GM21360 (cell line): ENCODE measurements at regions not wholly inside any gene's neighbourhood (a gene's known extent, or its start where the extent isn't known, plus 50 kb on each side); places are given as distances from the start of the nearest gene placed in this dataset.
"Not testable (repeated sequence)": the region's sequence is repeated elsewhere in the genome, so short reads cannot be mapped to it uniquely, and the experiment has no call there.

Experiments
- ATAC-seq: cut with Tn5 transposase; IDR thresholded peaks from one replicate; pipeline ENCODE4 v1.9.1; 2021; ENCODE audit warnings: mild to moderate bottlenecking, moderate library complexity; ENCODE audit not compliant: unreplicated experiment

- not testable (repeated sequence) for ATAC-seq
These were observed 229.7 kb upstream of the FRG2C start for GRCh38 chr3:75434276-75434912.

DNA sequence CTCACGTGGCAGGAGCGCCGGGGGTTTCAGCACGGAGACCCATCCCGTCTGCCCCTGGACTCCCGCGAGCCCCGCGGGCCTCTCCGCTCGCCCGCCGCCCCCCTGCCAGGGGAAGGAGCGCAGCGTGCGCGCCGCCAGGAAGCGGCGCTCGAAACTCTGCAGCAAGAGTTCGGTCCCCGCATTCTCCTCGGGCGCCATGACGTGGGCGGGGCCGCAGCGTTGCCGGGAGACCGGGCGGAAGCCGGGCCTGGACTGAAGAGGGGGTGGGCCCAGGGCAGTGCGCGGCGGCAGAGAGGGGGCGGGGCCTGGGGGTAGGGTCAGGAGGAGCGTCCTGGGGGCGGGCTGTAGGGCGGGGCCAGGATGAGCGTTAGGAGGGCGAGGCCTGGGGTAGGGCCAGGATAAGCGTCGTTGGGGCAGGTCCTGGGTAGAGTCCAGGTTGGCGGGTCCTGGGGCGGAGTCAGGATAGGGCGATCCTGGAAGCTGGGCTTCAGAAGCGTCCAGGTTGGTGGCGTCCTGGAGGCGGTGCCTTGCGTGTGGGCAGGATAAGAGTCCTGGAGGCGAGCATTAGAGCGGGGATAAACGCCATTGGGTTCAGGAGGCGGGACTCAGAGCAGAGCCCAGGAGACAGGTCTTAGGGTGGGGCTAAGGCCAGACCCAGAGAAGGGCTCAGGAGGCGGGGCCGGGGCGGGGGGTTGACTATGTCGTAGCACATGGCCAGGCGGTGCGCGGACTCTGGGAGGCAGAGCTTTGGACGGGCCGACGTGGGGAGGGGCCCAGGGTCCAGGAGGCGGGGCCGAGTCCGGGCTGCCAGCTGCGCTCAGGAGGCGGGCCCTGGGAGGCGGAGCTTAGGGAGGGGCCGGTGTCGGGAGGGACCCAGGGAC, 229.0 kb upstream of the FRG2C start:
- peak; percentile 99 for ATAC-seq

GRCh38 chr3:75435794-75436400, 228.2 kb upstream of the FRG2C start:
- ATAC-seq = not testable (repeated sequence)

GRCh38 chr3:75440986-75441385, 223.1 kb upstream of the FRG2C start:
- not testable (repeated sequence) for ATAC-seq

DNA sequence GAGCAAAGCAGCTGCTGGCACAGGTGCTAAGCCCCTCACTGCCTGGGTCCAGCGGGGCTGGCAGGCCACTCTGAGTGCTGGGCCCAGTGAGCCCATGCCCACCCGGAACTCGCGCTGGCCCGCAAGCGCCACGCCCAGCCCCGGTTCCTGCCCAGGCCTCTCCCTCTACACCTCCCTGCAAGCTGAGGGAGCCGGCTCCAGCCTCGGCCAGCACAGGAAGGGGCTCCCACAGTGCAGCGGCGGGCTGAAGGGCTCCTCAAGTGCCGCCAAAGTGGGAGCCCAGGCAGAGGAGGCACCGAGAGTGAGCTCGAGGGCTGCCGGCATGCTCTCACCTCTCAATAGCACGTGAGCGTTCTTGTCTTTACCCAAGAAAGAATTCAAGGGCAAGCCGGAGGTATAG, 219.5 kb upstream of the FRG2C start:
- not testable (repeated sequence) for ATAC-seq

DNA sequence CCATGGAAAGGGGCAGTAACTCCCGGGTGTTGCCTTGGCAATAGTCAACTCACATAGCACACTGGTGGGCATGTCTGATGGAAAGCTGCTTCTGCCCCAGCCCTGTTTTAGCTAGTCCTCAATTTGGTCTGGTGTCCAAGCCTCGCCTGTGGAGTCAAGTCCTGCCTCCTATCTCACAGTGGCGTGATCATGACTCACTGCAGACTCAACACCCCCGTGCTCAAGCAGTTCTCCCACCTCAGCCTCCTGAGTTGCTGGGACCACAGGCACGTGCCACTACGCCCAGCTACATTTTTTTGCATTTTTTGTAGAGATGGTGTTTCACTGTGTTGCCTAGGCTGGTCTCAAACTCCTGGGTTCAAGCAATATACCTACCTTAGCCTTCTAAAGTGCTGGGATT, 218.9 kb upstream of the FRG2C start:
- not testable (repeated sequence) for ATAC-seq

DNA sequence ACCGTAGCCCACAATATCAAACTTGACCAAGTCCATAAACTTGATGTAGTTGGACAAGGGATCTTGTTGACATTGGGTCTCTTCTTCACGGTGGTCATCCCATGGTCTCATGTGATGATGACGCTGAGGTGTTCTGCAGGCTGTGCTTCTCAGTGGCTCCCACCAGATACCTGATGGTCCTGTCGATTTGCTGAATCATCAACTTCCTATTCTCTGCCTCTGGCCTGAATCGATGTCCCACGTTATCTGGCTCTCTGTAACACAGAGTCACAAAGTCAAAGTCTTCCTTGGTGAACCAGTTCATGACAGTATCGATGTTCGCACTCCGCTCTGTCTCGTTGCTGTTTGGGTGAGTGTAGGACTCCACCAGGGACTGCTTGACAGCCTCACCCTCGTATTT, 217.2 kb upstream of the FRG2C start:
- not testable (repeated sequence) for ATAC-seq

DNA sequence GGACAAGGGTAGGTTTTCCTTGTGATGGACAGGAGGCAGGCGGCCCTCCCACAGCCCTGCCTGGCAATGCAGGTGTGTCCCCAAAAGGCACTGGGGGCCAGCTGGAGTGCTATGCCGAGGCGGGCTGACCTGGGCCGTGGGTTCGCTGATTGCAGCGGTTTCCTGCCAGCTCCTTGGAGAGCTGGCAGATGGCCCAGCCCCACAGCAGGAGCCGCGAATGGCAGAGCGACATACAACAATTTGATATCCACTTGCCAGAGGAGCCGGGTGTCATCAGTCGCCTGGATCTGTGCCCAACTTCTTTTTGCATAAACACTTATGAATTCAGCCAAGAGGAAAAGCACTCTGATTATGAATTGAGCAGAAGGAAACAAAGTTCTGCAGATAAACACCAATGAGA, 210.8 kb upstream of the FRG2C start:
- ATAC-seq = not testable (repeated sequence)

GRCh38 chr3:75453839-75454238, 210.3 kb upstream of the FRG2C start:
- not testable (repeated sequence) for ATAC-seq

DNA sequence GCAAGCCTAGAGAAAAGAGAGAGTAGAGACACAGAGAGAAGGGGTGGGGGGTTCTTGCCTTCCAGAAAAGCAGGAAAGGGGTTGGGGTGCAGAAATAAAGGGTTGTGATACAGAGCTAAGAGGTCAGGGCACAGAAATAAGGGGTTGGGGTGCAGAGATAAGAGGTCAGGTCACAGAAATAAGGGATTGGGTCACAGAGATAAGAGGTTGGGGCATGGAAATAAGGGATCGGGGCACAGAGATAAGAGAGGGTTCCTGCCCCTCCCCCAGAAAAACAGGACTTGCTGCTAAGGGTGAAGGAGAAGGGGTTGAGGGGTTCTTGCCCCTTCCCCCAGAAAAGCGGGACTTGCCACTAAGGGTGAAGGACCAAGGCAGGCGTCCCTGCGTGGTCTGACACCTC, 189.6 kb upstream of the FRG2C start:
- not testable (repeated sequence) for ATAC-seq

DNA sequence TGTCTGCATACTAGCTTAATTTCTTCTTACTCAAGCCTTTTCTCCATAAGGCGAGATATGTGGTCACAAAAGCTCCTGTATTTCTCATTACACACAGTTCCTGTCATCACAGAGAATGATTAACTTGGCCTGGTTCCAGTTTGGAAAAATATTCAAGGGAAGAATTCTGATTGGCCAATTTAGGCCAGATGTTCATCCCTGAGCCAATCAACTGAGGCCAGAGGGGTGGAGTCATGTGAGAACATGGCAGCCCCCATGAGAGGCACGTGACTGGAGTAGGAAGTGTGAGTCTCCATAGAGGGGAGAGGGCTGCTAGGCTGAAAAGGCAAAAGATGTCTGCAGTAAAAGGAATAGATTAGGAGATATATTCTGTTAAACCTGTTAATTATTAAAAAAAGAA, 167.5 kb upstream of the FRG2C start:
- ATAC-seq = not testable (repeated sequence)

DNA sequence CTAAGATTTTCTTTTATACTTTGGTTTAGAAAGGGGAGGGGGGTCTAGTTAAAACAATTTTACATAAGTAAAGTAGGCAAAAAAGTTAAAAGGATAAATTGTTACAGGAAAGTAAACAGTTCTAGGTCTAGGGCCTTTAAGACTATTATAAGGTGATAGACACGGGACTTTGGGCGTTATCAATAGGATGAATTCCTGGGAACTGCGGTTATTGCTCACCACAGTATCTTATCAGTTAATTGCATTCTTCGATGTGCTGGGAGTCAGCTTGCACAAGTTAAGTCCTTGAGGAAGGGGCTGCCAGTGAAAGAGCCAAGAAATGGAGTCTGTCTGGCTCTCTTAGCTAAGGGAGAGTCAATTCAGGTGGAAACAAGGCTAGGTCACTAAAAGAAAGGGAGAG, 163.8 kb upstream of the FRG2C start:
- ATAC-seq = not testable (repeated sequence)

GRCh38 chr3:75502171-75502570, 162.0 kb upstream of the FRG2C start:
- not testable (repeated sequence) for ATAC-seq

GRCh38 chr3:75502769-75503756, 161.1 kb upstream of the FRG2C start:
- not testable (repeated sequence) for ATAC-seq

GRCh38 chr3:75506603-75507002, 157.5 kb upstream of the FRG2C start:
- ATAC-seq = no peak

DNA sequence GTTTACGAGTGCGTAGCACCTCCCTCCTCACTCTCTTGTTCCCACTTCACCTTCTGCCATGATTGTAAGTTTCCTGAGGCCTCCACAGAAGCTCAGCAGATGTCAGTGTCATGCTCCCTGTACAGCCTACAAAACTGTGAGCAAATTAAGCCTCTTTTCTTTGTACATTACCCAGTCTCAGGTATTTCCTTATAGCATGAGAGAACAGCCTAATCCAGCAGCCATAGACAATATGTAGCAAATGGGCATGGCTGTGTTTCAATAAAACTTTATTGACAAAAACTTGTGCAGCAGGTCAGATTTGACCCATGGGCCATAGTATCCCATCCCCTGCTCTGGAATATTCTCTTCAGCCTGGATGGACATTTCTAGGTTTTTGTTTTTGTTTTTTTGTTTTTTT, 156.2 kb upstream of the FRG2C start:
- not testable (repeated sequence) for ATAC-seq

GRCh38 chr3:75527657-75528056, 136.5 kb upstream of the FRG2C start:
- not testable (repeated sequence) for ATAC-seq

GRCh38 chr3:75552095-75552494, 112.0 kb upstream of the FRG2C start:
- ATAC-seq = not testable (repeated sequence)

DNA sequence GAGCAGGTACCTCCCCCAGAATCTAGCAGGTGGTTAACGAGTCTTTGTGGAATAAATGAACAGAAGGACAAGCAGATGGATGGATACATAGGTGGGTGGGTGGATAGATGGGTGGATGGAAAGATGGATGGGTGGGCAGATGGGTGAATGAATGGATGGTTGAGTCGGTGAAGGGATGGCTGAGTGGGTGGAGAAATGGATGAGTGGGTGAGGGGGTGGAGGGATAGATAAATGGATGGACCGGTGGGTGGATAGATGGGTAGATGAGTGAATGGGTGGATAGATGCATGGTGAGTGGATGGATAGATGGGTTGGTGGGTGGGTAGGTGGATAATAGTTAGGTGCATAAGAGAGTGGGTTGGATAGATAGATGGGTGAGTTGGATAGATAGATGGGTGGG, 99.7 kb upstream of the FRG2C start:
- ATAC-seq = not testable (repeated sequence)

GRCh38 chr3:75572303-75572702, 91.8 kb upstream of the FRG2C start:
- ATAC-seq = not testable (repeated sequence)
